Peyer's patch (tissue), 4 donors: ENCODE measurements at regions not wholly inside any gene's neighbourhood (a gene's known extent, or its start where the extent isn't known, plus 50 kb on each side); places are given as distances from the start of the nearest gene placed in this dataset.

ENCODE experiments used
- DNase-seq, 3 donors: peaks; one replicate each; pipeline ENCODE4 v3.0.0-alpha.2; 2017 to 2019
- H3K27ac ChIP-seq, 4 donors: fragments of 200-600 bp; sonication (generic); one replicate each; pipeline ENCODE4 v1.5.1; 2016 to 2019
- H3K27me3 ChIP-seq, 2 donors: fragments of 200-600 bp; sonication (generic); one replicate each; pipeline ENCODE4 v1.5.1; 2019
- H3K36me3 ChIP-seq, 3 donors: fragments of 200-600 bp; sonication (generic); one replicate each; pipeline ENCODE4 v1.5.1; 2016 to 2019
- H3K4me1 ChIP-seq, 4 donors: fragments of 200-600 bp; sonication (generic); one replicate each; pipeline ENCODE4 v1.5.1; 2016 to 2019
- H3K4me3 ChIP-seq, 4 donors: fragments of 200-600 bp; sonication (generic); 1 replicate in 3 of 4; 2 replicates in 1 of 4; pipeline ENCODE4 v1.5.1; 2016 to 2019; ENCODE audit warnings: mild to moderate bottlenecking in 1 of 4
- H3K9me3 ChIP-seq, 4 donors: fragments of 200-600 bp; sonication (generic); one replicate each; pipeline ENCODE4 v1.5.1; 2016 to 2019; ENCODE audit warnings: mild to moderate bottlenecking in 1 of 4
- POLR2A ChIP-seq, 2 donors: fragments of 450-650 bp; IDR thresholded peaks; one replicate each; pipeline ENCODE4 v1.5.1; 2017; ENCODE audit warnings: antibody characterized with exemption in 2 of 2, mild to moderate bottlenecking in 2 of 2, moderate library complexity in 2 of 2
- TF ChIP-seq, protein P1 (sequence below), 6 experiments: fragments of 450-650 bp in 4 of 6; fragments of 200-600 bp in 2 of 6; sonication (generic) in 1 of 6; IDR thresholded peaks; one replicate each; pipeline ENCODE4 v1.5.1; 2017 to 2019; ENCODE audit warnings: antibody characterized with exemption in 6 of 6, mild to moderate bottlenecking in 3 of 6, moderate library complexity in 1 of 6

DNA sequence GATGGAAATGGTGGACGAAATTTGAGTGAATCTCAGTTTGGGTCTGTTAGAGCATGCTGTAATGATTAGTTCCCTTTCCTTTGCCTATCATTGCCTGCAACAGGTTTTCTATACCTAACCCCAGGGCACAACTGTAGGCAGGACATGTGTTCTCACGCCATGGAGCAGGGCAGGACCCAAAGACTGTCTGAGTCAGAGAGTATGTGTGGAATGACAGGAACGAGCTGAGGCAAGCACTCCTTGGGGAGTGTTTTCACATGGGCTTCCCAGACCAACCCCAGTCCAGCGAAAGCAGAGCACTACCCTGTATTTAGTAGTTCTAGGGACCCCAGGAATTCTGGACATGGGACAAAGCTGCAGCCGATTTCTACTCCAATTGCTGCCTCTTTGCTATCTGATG is 234.2 kb downstream of the HACE1 start:
- no peaks in the 10 kb centered on the region for H3K9me3 ChIP-seq
- H3K36me3 ChIP-seq = no peaks in the 10 kb centered on the region
- no peaks in the 10 kb centered on the region for H3K4me1 ChIP-seq
- H3K4me3 ChIP-seq = no peak overlapping the region
- no peak for DNase-seq
- H3K27me3 ChIP-seq = no peaks in the 10 kb centered on the region
- no peak for TF ChIP-seq POLR2A (IDR thresholded peaks at IDR 0.05)
- TF ChIP-seq, protein P1, sequence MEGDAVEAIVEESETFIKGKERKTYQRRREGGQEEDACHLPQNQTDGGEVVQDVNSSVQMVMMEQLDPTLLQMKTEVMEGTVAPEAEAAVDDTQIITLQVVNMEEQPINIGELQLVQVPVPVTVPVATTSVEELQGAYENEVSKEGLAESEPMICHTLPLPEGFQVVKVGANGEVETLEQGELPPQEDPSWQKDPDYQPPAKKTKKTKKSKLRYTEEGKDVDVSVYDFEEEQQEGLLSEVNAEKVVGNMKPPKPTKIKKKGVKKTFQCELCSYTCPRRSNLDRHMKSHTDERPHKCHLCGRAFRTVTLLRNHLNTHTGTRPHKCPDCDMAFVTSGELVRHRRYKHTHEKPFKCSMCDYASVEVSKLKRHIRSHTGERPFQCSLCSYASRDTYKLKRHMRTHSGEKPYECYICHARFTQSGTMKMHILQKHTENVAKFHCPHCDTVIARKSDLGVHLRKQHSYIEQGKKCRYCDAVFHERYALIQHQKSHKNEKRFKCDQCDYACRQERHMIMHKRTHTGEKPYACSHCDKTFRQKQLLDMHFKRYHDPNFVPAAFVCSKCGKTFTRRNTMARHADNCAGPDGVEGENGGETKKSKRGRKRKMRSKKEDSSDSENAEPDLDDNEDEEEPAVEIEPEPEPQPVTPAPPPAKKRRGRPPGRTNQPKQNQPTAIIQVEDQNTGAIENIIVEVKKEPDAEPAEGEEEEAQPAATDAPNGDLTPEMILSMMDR (IDR thresholded peaks at IDR 0.05) = no peak
- no peak overlapping the region for H3K27ac ChIP-seq

GRCh38 chr6:104623052-104623690 is 236.5 kb downstream of the HACE1 start:
- DNase-seq = no peak
- no peaks in the 10 kb centered on the region for H3K4me1 ChIP-seq

DNA sequence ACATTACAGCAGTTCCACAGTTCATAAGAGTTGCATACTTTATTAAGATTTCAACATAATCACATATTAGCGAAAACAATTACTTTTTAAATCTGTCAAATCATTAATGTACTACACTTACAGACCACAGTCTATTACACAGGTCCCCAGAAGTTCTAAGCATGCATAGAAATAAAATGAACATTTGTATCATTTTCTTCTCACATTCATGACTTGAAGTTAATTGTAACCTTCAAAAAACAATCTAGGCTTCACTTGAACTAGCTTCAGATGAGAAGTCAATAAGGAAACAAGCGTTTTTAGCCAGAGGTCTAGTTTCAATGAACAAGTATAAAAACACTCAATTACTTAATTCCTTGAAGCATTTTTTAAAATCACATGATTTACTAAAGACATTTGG is 238.3 kb downstream of the HACE1 start:
- Histone ChIP-seq H3K27me3 (no peaks in the 10 kb centered on the region), H3K9me3 (no peaks in the 10 kb centered on the region), H3K36me3 (no peaks in the 10 kb centered on the region), H3K27ac (no peak overlapping the region), H3K4me1 (no peaks in the 10 kb centered on the region), H3K4me3 (no peak overlapping the region)
- DNase-seq = no peak
- no peak for TF ChIP-seq POLR2A (IDR thresholded peaks at IDR 0.05)
- TF ChIP-seq, protein P1 (IDR thresholded peaks at IDR 0.05) = no peak

More at GRCh38 chr6:104623052-104623690, 236.5 kb downstream of the HACE1 start:
- no peaks in the 10 kb centered on the region for H3K36me3 ChIP-seq
- H3K9me3 ChIP-seq = no peaks in the 10 kb centered on the region
- no peak for TF ChIP-seq POLR2A (IDR thresholded peaks at IDR 0.05)
- TF ChIP-seq, protein P1 (IDR thresholded peaks at IDR 0.05) = no peak
- H3K27me3 ChIP-seq = no peaks in the 10 kb centered on the region
- H3K27ac ChIP-seq = no peak overlapping the region
- no peak overlapping the region for H3K4me3 ChIP-seq

DNA sequence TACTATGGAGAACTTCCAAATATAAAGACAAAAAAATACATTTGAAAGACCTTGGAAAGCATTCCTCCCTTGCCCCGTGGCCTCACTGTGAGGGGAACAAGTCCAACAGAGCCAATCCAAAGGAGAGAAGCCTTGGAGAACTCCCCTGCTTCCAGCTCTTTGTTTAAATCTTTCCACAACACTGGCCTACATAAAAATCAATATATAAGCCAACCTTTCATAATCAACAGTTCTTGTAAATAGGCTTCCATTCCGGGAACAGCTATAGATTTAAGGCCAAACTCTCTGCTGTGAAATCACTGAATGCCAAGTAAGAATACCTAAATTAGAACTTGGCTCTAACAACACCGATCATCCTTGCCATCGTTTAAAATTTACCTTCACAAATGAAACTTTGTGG is 242.1 kb downstream of the HACE1 start:
- Histone ChIP-seq H3K4me1 (no peaks in the 10 kb centered on the region), H3K9me3 (no peaks in the 10 kb centered on the region), H3K36me3 (no peaks in the 10 kb centered on the region), H3K27ac (no peak overlapping the region), H3K4me3 (no peak overlapping the region), H3K27me3 (no peaks in the 10 kb centered on the region)
- TF ChIP-seq, protein P1 (IDR thresholded peaks at IDR 0.05) = no peak
- no peak for TF ChIP-seq POLR2A (IDR thresholded peaks at IDR 0.05)
- DNase-seq = no peak

GRCh38 chr6:104614394-104614793 is 245.3 kb downstream of the HACE1 start:
- TF ChIP-seq, protein P1 (IDR thresholded peaks at IDR 0.05) = no peak
- TF ChIP-seq POLR2A (IDR thresholded peaks at IDR 0.05) = no peak
- Histone ChIP-seq H3K4me3 (no peak overlapping the region), H3K36me3 (no peaks in the 10 kb centered on the region), H3K27ac (no peak overlapping the region), H3K4me1 (no peaks in the 10 kb centered on the region), H3K27me3 (no peaks in the 10 kb centered on the region), H3K9me3 (no peaks in the 10 kb centered on the region)
- no peak for DNase-seq
